T-cell (primary cell): ENCODE measurements at regions not wholly inside any gene's neighbourhood (a gene's known extent, or its start where the extent isn't known, plus 50 kb on each side); places are given as distances from the start of the nearest gene placed in this dataset.

Source experiments
- ATAC-seq, 4 experiments: fragments of 200-7000 bp in 3 of 4; fragments of 150-1000 bp in 1 of 4; cut with Tn5 transposase; replicated peaks in 1 of 4; 1 replicate in 3 of 4; 2 replicates in 1 of 4; pipeline ENCODE4 v1.10.0; 2021; ENCODE audit warnings: moderate library complexity in 3 of 4, mild to moderate bottlenecking in 2 of 4, moderate number of reproducible peaks in 1 of 4
- CTCF ChIA-PET, 2 donors: fragments of 300-600 bp; sonication (Branson Sonifier 250); formaldehyde crosslinking; loops; one replicate each; lab custom pipeline; 2022; ENCODE audit warnings: antibody characterized with exemption in 2 of 2; lab: Charles Lee
- POLR2A ChIA-PET, 2 donors: fragments of 300-600 bp; sonication (Branson Sonifier 250); formaldehyde crosslinking; loops; one replicate each; lab custom pipeline; 2022; ENCODE audit warnings: antibody characterized with exemption in 2 of 2; lab: Charles Lee
- DNase-seq, 35 experiments: peaks; one replicate each; pipeline versions ENCODE4 v3.0.0 to v3.0.0-alpha.2; 2013 to 2023
- H3K27ac ChIP-seq: one replicate; pipeline ENCODE4 v1.5.1; 2013; ENCODE audit warnings: low read length
- H3K27me3 ChIP-seq, 2 experiments: replicated peaks in 1 of 2; 1 replicate in 1 of 2; 2 replicates in 1 of 2; pipeline versions ENCODE4 v1.6.1 to v1.7.0; 2013; ENCODE audit warnings: low read length in 1 of 2, mixed read lengths in 1 of 2; ENCODE audit not compliant: control insufficient read depth in 2 of 2, insufficient read depth in 2 of 2; ENCODE audit errors: extremely low read depth in 1 of 2
- H3K36me3 ChIP-seq, 2 donors: 1 replicate in 1 of 2; 2 replicates in 1 of 2; pipeline versions ENCODE4 v1.6.1 to v1.7.0; 2013; ENCODE audit warnings: low read length in 1 of 2; ENCODE audit not compliant: control insufficient read depth in 2 of 2, insufficient read depth in 1 of 2; ENCODE audit errors: extremely low read depth in 1 of 2
- H3K4me1 ChIP-seq, 2 experiments: 1 replicate in 1 of 2; 2 replicates in 1 of 2; pipeline versions ENCODE4 v1.6.1 to v1.7.0; 2013; ENCODE audit warnings: low read length in 2 of 2, mixed read lengths in 1 of 2; ENCODE audit not compliant: insufficient read depth in 2 of 2, control insufficient read depth in 1 of 2; ENCODE audit errors: extremely low read depth in 1 of 2
- H3K4me3 ChIP-seq, 2 donors: 1 replicate in 1 of 2; 2 replicates in 1 of 2; pipeline versions ENCODE4 v1.5.1 to v1.7.0; 2013; ENCODE audit warnings: mild to moderate bottlenecking in 2 of 2, low read length in 1 of 2, moderate library complexity in 1 of 2; ENCODE audit not compliant: control insufficient read depth in 1 of 2; ENCODE audit errors: extremely low read depth in 1 of 2
- H3K9me3 ChIP-seq: 2 replicates; pipeline ENCODE4 v1.7.0; 2013
- H3K27ac Mint-ChIP-seq, 2 donors: one replicate each; pipeline ENCODE4 v1.8.0; 2020 to 2021; ENCODE audit warnings: mild to moderate bottlenecking in 2 of 2, mixed read lengths in 2 of 2
- H3K27me3 Mint-ChIP-seq, 2 donors: one replicate each; pipeline ENCODE4 v1.8.0; 2021 to 2022; ENCODE audit warnings: mixed read lengths in 2 of 2
- H3K36me3 Mint-ChIP-seq: one replicate; pipeline ENCODE4 v1.8.0; 2021; ENCODE audit warnings: mixed read lengths
- H3K4me1 Mint-ChIP-seq, 3 donors: one replicate each; pipeline ENCODE4 v1.8.0; 2020 to 2022; ENCODE audit warnings: mixed read lengths in 3 of 3, mild to moderate bottlenecking in 1 of 3
- H3K4me3 Mint-ChIP-seq, 3 donors: one replicate each; pipeline ENCODE4 v1.8.0; 2020 to 2022; ENCODE audit warnings: mild to moderate bottlenecking in 3 of 3, mixed read lengths in 3 of 3, moderate library complexity in 3 of 3
- H3K9me3 Mint-ChIP-seq, 3 donors: one replicate each; pipeline ENCODE4 v1.8.0; 2020 to 2022; ENCODE audit warnings: mixed read lengths in 3 of 3
- WGBS: methylation state at CpG from one replicate; pipeline ENCODE4 v1.1.5; 2013; ENCODE audit warnings: missing lambda C conversion rate; ENCODE audit not compliant: insufficient coverage; 5-methylcytosine and 5-hydroxymethylcytosine counted together

DNA sequence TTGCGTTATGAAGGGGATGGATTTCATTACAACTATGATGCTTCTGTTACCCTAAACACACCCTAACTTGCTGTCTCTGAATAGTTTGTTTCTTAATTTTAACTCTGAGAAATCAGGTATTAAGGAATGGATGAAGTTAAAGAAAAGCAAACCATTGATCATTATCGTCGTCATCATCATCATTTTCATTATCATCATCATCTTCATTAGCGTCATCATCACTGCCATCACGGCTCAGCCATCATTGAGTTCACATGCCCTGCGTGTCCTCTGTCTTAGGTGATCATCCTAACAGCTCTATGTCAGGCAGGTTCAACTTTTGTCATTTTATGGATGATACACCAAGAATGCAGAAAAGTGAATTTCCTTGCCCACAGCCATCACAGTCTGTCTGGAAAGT is 477.5 kb upstream of the EEF2KMT start:
- no peaks in the 10 kb centered on the region for H3K36me3 ChIP-seq
- no peaks in the 10 kb centered on the region for H3K9me3 ChIP-seq
- ChIA-PET CTCF (no interaction called here), POLR2A (no interaction called here)
- WGBS, result 95% methylated on average over 5 of the region's 6 CpGs
- H3K4me1 ChIP-seq, result no peaks in the 10 kb centered on the region
- H3K27ac ChIP-seq, result no peak overlapping the region
- Mint-ChIP-seq H3K9me3 (peaks cover 0 to 18% (median 0%) of the 10 kb centered on the region in 3 donors), H3K4me3 (no peak overlapping the region), H3K27ac (no peak overlapping the region), H3K4me1 (no peaks in the 10 kb centered on the region), H3K36me3 (no peaks in the 10 kb centered on the region), H3K27me3 (peaks cover 5 to 6% of the 10 kb centered on the region in 2 donors)
- DNase-seq (no peak), ATAC-seq (no peak)
- no peak overlapping the region for H3K4me3 ChIP-seq
- H3K27me3 ChIP-seq, result peaks cover 0 to 6% of the 10 kb centered on the region in 2 experiments

DNA sequence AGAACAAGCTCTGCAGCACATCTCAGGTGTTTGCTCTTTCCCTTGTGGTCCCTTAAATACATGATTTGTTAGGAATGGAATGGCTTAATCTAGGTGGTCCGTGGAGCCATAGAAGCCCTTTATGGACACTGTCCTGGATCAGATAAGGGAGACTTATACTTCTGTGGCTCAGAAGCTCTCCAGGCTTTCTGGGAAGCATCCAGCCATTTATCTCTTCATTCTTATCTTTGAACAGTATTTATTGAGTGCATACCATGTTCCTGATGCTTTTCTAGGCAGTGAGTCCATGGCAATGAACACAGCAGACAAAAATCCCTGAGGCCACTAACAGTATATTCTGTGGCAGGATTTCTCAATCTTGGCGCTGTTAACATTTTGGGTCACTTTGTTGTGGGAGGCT is 474.5 kb upstream of the EEF2KMT start:
- ATAC-seq, result no peak
- H3K27me3 ChIP-seq, result no peaks in the 10 kb centered on the region
- no peaks in the 10 kb centered on the region for H3K36me3 ChIP-seq
- no peaks in the 10 kb centered on the region for H3K9me3 ChIP-seq
- WGBS, result 80% methylated on average over 2 of the region's 2 CpGs
- CTCF ChIA-PET, result no interaction called here
- Mint-ChIP-seq H3K4me1 (no peaks in the 10 kb centered on the region), H3K36me3 (no peaks in the 10 kb centered on the region), H3K9me3 (peaks cover 0 to 22% (median 0%) of the 10 kb centered on the region in 3 donors), H3K27me3 (no peaks in the 10 kb centered on the region), H3K27ac (no peak overlapping the region), H3K4me3 (no peak overlapping the region)
- no peak overlapping the region for H3K27ac ChIP-seq
- H3K4me1 ChIP-seq, result no peaks in the 10 kb centered on the region
- H3K4me3 ChIP-seq, result no peak overlapping the region
- no peak for DNase-seq
- POLR2A ChIA-PET, result no interaction called here

DNA sequence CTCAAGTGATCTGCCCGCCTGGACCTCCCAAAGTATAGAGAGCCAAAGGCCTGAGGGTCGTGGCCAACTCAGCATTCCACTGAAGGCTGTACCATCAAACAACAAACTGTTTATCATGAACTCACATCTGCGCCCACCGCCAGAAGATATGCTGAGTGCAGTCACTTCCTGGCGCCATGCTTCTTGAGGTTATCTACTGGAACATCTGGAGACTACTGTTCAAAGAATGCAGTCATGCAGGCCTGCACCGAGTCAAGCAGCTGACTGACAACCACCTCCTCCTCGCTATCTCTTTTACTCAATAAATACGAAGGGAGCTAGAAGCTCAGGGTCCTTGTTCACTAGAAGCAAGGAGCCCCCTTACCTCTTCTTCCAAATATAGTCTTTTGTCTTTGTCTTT is 473.9 kb upstream of the EEF2KMT start:
- no peak overlapping the region for H3K27ac Mint-ChIP-seq
- no peaks in the 10 kb centered on the region for H3K36me3 ChIP-seq
- DNase-seq, result no peak
- POLR2A ChIA-PET, result no interaction called here
- H3K4me1 Mint-ChIP-seq, result no peaks in the 10 kb centered on the region
- no peaks in the 10 kb centered on the region for H3K27me3 Mint-ChIP-seq
- no peaks in the 10 kb centered on the region for H3K9me3 ChIP-seq
- no peak overlapping the region for H3K4me3 ChIP-seq
- H3K27me3 ChIP-seq, result no peaks in the 10 kb centered on the region
- peaks cover 0 to 22% (median 0%) of the 10 kb centered on the region in 3 donors for H3K9me3 Mint-ChIP-seq
- H3K4me3 Mint-ChIP-seq, result no peak overlapping the region
- 85% methylated on average over 7 of the region's 8 CpGs for WGBS
- ATAC-seq, result no peak
- no peaks in the 10 kb centered on the region for H3K36me3 Mint-ChIP-seq
- no peaks in the 10 kb centered on the region for H3K4me1 ChIP-seq
- CTCF ChIA-PET, result no interaction called here
- H3K27ac ChIP-seq, result no peak overlapping the region

DNA sequence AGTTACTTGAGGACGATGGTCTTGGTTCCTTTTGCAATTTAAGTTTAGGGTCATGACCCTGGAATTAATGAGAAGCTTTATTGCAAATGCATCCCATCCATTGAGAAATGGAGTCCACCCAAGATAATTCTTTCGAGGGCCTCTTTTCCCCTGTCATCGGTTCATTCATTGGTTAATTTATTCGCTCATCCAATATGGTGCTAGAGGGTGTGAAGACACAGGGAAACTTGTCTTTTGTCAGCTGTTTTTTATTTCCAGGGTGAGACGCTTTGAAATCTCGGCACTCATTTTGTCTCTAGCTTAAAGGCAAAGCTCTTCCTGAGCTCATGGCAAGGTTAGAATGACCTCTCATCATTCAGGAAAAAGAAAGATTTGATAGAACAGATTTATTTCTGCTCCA is 464.2 kb upstream of the EEF2KMT start:
- Mint-ChIP-seq H3K4me1 (no peaks in the 10 kb centered on the region), H3K36me3 (no peaks in the 10 kb centered on the region), H3K27me3 (no peaks in the 10 kb centered on the region), H3K27ac (no peak overlapping the region), H3K9me3 (peaks cover 2 to 24% (median 9%) of the 10 kb centered on the region in 3 donors), H3K4me3 (no peak overlapping the region)
- 68% methylated on average over 3 of the region's 6 CpGs for WGBS
- ChIA-PET CTCF (no interaction called here), POLR2A (no interaction called here)
- Histone ChIP-seq H3K36me3 (no peaks in the 10 kb centered on the region), H3K9me3 (no peaks in the 10 kb centered on the region), H3K27me3 (no peaks in the 10 kb centered on the region), H3K4me1 (no peaks in the 10 kb centered on the region), H3K4me3 (no peak overlapping the region), H3K27ac (no peak overlapping the region)
- DNase-seq, result no peak
- ATAC-seq, result no peak

DNA sequence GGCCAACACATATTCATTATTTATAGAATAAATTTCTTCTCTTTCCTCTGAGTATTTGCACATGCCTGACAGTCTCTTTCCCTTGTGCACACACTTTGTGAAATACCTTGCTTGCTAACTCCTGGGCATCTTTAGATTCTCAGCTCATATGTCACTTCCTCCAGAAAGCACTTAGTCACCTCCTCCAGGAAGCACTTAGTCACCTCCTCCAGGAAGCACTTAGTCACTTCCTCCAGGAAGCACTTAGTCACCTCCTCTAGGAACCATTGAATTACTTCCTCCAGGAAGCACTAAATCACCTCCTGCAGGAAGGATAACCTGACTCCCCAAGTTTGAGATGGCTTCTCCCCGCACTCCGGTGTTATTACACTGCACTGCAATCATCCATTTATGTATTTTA is 462.5 kb upstream of the EEF2KMT start:
- no peak overlapping the region for H3K27ac ChIP-seq
- no peak for ATAC-seq

DNA sequence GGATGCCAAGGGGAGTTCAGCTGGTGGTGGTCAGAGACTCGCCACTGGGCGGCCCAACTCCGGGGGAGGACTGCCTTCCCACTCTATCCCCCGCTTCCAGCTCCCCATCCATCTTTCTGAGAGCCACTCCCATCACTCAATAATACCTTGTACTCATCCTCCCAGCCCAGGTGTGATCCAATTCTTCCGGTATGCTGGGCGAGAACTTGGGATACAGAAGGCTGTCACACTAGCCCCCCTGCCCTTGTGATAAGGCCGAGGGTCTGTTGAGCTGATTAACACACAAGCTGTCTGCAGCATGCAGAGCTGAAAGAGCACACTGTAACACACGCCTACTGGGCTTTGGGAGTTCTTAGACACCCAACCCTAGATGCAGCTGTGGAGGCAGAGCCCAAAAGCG is 460.4 kb upstream of the EEF2KMT start:
- Mint-ChIP-seq H3K4me1 (no peaks in the 10 kb centered on the region), H3K27ac (no peak overlapping the region), H3K4me3 (no peak overlapping the region), H3K27me3 (no peaks in the 10 kb centered on the region), H3K9me3 (peaks cover 2 to 20% (median 9%) of the 10 kb centered on the region in 3 donors), H3K36me3 (no peaks in the 10 kb centered on the region)
- H3K4me1 ChIP-seq, result no peaks in the 10 kb centered on the region
- CTCF ChIA-PET, result no interaction called here
- H3K36me3 ChIP-seq, result no peaks in the 10 kb centered on the region
- DNase-seq (no peak), ATAC-seq (no peak)
- no peak overlapping the region for H3K4me3 ChIP-seq
- POLR2A ChIA-PET, result interaction anchor here in 1 of 2 donors (0.5 kb wide), 1 partner anchor 14 kb away, joined by 3 read pairs; no protein-coding TSS in a partner anchor
- H3K27me3 ChIP-seq, result no peaks in the 10 kb centered on the region
- H3K9me3 ChIP-seq, result no peaks in the 10 kb centered on the region
- H3K27ac ChIP-seq, result no peak overlapping the region
- 37% methylated on average over 5 of the region's 9 CpGs for WGBS

More for the DNA sequence above, 462.5 kb upstream of the EEF2KMT start:
- Histone ChIP-seq H3K4me3 (no peak overlapping the region), H3K36me3 (no peaks in the 10 kb centered on the region), H3K4me1 (no peaks in the 10 kb centered on the region), H3K27me3 (no peaks in the 10 kb centered on the region), H3K9me3 (no peaks in the 10 kb centered on the region)
- ChIA-PET CTCF (no interaction called here), POLR2A (no interaction called here)
- WGBS, result 100% methylated on average over 1 of the region's 2 CpGs
- Mint-ChIP-seq H3K9me3 (peaks cover 2 to 24% (median 9%) of the 10 kb centered on the region in 3 donors), H3K36me3 (no peaks in the 10 kb centered on the region), H3K4me1 (no peaks in the 10 kb centered on the region), H3K27me3 (no peaks in the 10 kb centered on the region), H3K4me3 (no peak overlapping the region), H3K27ac (no peak overlapping the region)
- no peak for DNase-seq

DNA sequence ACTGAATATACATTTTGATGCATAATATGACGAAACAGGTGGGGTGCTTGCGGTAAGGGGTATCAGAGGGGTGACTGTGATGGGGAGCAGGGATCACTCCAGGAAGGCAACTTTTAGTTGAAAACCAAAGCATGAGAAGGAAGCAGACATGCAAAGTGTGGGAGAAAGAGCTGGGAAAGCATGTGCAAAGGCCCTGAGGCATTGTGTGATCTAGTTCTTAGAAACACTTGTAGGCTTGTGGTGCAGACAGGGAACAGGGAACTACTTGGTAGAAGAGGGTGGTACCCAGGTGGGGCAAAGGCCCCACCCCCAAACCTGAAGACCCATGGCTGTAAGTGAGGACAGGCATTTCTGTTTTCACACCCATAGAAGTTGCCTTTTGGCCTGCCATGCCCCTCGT is 459.9 kb upstream of the EEF2KMT start:
- no peak overlapping the region for H3K27ac Mint-ChIP-seq
- DNase-seq, result no peak
- H3K27me3 ChIP-seq, result no peaks in the 10 kb centered on the region
- H3K27ac ChIP-seq, result no peak overlapping the region
- H3K4me1 Mint-ChIP-seq, result no peaks in the 10 kb centered on the region
- no peak overlapping the region for H3K4me3 Mint-ChIP-seq
- no peak overlapping the region for H3K4me3 ChIP-seq
- peaks cover 2 to 20% (median 9%) of the 10 kb centered on the region in 3 donors for H3K9me3 Mint-ChIP-seq
- no peaks in the 10 kb centered on the region for H3K36me3 ChIP-seq
- H3K4me1 ChIP-seq, result no peaks in the 10 kb centered on the region
- H3K27me3 Mint-ChIP-seq, result no peaks in the 10 kb centered on the region
- no peaks in the 10 kb centered on the region for H3K9me3 ChIP-seq
- ChIA-PET POLR2A (interaction anchor here in 1 of 2 donors (0.5 kb wide), 1 partner anchor 13 kb away, joined by 3 read pairs; no protein-coding TSS in a partner anchor), CTCF (no interaction called here)
- 81% methylated on average over 3 of the region's 3 CpGs for WGBS
- ATAC-seq, result no peak
- no peaks in the 10 kb centered on the region for H3K36me3 Mint-ChIP-seq
